Pancreas (tissue), 10 donors: ENCODE measurements at regions not wholly inside any gene's neighbourhood (a gene's known extent, or its start where the extent isn't known, plus 50 kb on each side); places are given as distances from the start of the nearest gene placed in this dataset.

Source experiments
- ATAC-seq, 4 donors: fragments of 200-7000 bp; cut with Tn5 transposase; one replicate each; pipeline versions ENCODE4 v1.8.0 to v1.9.1; 2020; ENCODE audit warnings: mild to moderate bottlenecking in 4 of 4, moderate library complexity in 4 of 4
- DNase-seq, 6 donors: peaks; one replicate each; pipeline ENCODE4 v3.0.0-alpha.2; 2020
- FAIRE-seq: peaks from 2 replicates; lab custom pipeline; 2012; peaks lifted over from hg19 to GRCh38; lab: Jason Lieb, UNC
- H3K27ac ChIP-seq, 4 donors: fragments of 200-600 bp; sonication (generic); 1 replicate in 3 of 4; 2 replicates in 1 of 4; pipeline versions ENCODE4 v1.5.0 to v1.8.0; 2020
- H3K27me3 ChIP-seq, 4 donors: fragments of 200-600 bp; one replicate each; pipeline ENCODE4 v1.8.0; 2021
- H3K36me3 ChIP-seq, 3 donors: fragments of 200-600 bp; sonication (generic) in 1 of 3; one replicate each; pipeline versions ENCODE4 v1.5.0 to v1.8.0; 2020 to 2021
- H3K4me1 ChIP-seq, 3 donors: fragments of 200-600 bp; one replicate each; pipeline ENCODE4 v1.8.0; 2021
- H3K4me3 ChIP-seq, 4 donors: fragments of 200-600 bp; sonication (generic) in 2 of 4; one replicate each; pipeline versions ENCODE4 v1.5.0 to v1.8.0; 2020 to 2021
- H3K9me3 ChIP-seq, 4 donors: fragments of 200-600 bp; one replicate each; pipeline ENCODE4 v1.8.0; 2021
- CTCF ChIP-seq, 4 donors: fragments of 200-600 bp; sonication (generic) in 3 of 4; IDR thresholded peaks; one replicate each; pipeline versions ENCODE4 v1.5.0 to v1.8.0; 2021; ENCODE audit warnings: antibody characterized with exemption in 4 of 4
- WGBS, 2 donors: extraction: QIAGEN DNeasy Blood & Tissue Kit; methylation state at CpG; one replicate each; pipeline ENCODE4 v1.1.7; 2013; 5-methylcytosine and 5-hydroxymethylcytosine counted together
- intact Hi-C, 3 donors: fragments of 100-400 bp; cut with DNase I; formaldehyde crosslinking; loops; one replicate each; pipeline versions ENCODE4 v1.11.1 to v1.14.2; 2022
- donor health status: healthy with polysubstance abuse.
- donor health status: DM: no; HTN: no; CAD: no; lungs with moderate emphysema.
- donor health status: DM: no; HTN: no; CAD: no.
- donor health status: control.
- donor health status: control.
- donor health status: Bipolar disorder and iron deficiency.
- donor health status: DM: yes; HTN: yes; CAD: no.
- donor health status: DM: no; HTN: no; CAD: no.
- donor health status: DM: no; HTN: no; CAD: no.
- donor health status: DM: yes; HTN: yes; CAD: no.

DNA sequence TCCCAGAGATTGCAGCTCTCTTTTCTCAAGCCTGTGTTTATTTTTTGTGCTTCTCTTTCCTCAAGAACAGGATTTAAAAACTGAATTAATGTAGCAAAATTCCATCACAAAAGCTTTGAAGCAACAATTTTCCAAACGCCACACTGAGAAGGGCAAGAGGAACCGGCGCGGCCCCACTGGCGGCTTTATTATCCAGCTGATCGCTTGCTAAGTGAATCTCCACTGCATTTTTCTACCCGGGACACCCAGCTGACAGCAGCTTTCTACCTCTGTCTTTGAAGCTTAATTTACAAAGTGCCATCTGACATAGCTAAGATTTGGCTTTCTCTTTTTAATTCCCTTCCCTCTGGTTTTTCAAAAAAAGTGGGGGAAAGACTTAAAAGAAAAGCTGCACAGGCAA lies 369.3 kb upstream of the C1orf174 start:
- H3K9me3 ChIP-seq = no peaks in the 10 kb centered on the region
- no peak overlapping the region for H3K4me3 ChIP-seq
- no peak for ATAC-seq
- H3K27me3 ChIP-seq = no peaks in the 10 kb centered on the region
- FAIRE-seq = no peak
- no peak overlapping the region for H3K27ac ChIP-seq
- no peaks in the 10 kb centered on the region for H3K36me3 ChIP-seq
- WGBS, 2 donors = 74 to 80% methylated on average over 7 of the region's 7 CpGs
- no peaks in the 10 kb centered on the region for H3K4me1 ChIP-seq
- TF ChIP-seq CTCF (IDR thresholded peaks at IDR 0.05) = no peak
- intact Hi-C loops = no loop called here
- DNase-seq = no peak

GRCh38 chr1:4269952-4270570 lies 370.0 kb upstream of the C1orf174 start:
- intact Hi-C loops = no loop called here
- H3K27ac ChIP-seq = no peak overlapping the region
- DNase-seq (no peak), FAIRE-seq (no peak), ATAC-seq (no peak)
- no peaks in the 10 kb centered on the region for H3K9me3 ChIP-seq
- H3K36me3 ChIP-seq = no peaks in the 10 kb centered on the region
- 70 to 76% methylated on average over 10 of the region's 10 CpGs for WGBS, 2 donors
- no peak for TF ChIP-seq CTCF (IDR thresholded peaks at IDR 0.05)
- H3K4me3 ChIP-seq = no peak overlapping the region
- H3K27me3 ChIP-seq = no peaks in the 10 kb centered on the region
- H3K4me1 ChIP-seq = no peaks in the 10 kb centered on the region

GRCh38 chr1:4270651-4271337 lies 370.7 kb upstream of the C1orf174 start:
- intact Hi-C loops = no loop called here
- no peak overlapping the region for H3K27ac ChIP-seq
- DNase-seq (no peak), ATAC-seq (no peak), FAIRE-seq (no peak)
- no peak for TF ChIP-seq CTCF (IDR thresholded peaks at IDR 0.05)
- peaks cover 0 to 5% (median 0%) of the 10 kb centered on the region in 4 donors for H3K27me3 ChIP-seq
- H3K4me1 ChIP-seq = no peaks in the 10 kb centered on the region
- no peaks in the 10 kb centered on the region for H3K9me3 ChIP-seq
- no peak overlapping the region for H3K4me3 ChIP-seq
- 63 to 71% methylated on average over 13 of the region's 13 CpGs for WGBS, 2 donors
- no peaks in the 10 kb centered on the region for H3K36me3 ChIP-seq

DNA sequence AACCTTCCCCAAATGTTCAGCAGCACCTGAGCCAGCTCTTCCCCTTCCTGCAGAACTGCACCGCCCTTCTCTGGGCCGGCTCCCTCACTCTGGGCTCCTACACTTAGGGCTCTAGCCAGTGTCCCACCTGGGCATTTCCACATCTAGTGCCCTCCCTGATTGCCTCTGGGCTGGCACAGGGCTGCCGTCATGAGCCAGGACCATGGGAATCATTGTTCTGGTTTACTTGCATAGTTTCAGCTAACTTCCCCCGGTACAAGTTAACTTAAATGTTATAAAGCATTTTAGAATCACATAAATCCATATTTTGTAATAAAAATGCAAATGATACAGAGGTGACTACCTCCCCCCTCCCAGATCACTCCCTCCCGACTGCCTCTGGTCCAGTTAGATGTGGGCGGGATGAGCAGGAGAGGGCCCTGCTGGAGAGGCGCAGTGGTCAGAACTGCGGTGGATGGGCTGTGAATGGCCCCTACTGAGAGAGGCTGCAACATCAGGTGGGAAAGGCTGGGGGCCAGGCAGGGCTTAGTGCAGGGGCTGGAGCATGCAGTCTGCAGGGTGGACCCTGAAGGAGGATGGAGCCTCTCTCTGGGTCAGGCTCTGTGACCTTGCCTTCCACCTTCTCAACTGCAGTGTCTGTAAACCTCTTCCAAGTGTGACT lies 371.4 kb upstream of the C1orf174 start:
- Histone ChIP-seq H3K9me3 (no peaks in the 10 kb centered on the region), H3K27ac (no peak overlapping the region), H3K36me3 (no peaks in the 10 kb centered on the region), H3K4me3 (no peak overlapping the region), H3K4me1 (no peaks in the 10 kb centered on the region), H3K27me3 (peaks cover 0 to 5% (median 0%) of the 10 kb centered on the region in 4 donors)
- no peak for FAIRE-seq
- no peak for ATAC-seq
- DNase-seq = no peak
- WGBS, 2 donors = 69 to 76% methylated on average over 8 of the region's 8 CpGs
- intact Hi-C loops = no loop called here
- no peak for TF ChIP-seq CTCF (IDR thresholded peaks at IDR 0.05)
